Mesodermal cell (in vitro differentiated cells): ENCODE measurements at regions not wholly inside any gene's neighbourhood (a gene's known extent, or its start where the extent isn't known, plus 50 kb on each side); places are given as distances from the start of the nearest gene placed in this dataset.
"Not testable (repeated sequence)": the region's sequence is repeated elsewhere in the genome, so short reads cannot be mapped to it uniquely, and the experiment has no call there.

Experiments
- H3K27ac ChIP-seq: 2 replicates; pipeline ENCODE4 v1.7.0; 2013; ENCODE audit warnings: mild to moderate bottlenecking, low read depth, low read length, moderate library complexity; ENCODE audit not compliant: severe bottlenecking
- H3K36me3 ChIP-seq: 2 replicates; pipeline ENCODE4 v1.7.1; 2013; ENCODE audit warnings: mild to moderate bottlenecking, low read length, moderate library complexity; ENCODE audit not compliant: control insufficient read depth, insufficient read depth
- H3K4me1 ChIP-seq: one replicate; pipeline ENCODE4 v1.7.1; 2013; ENCODE audit warnings: mild to moderate bottlenecking, low read length; ENCODE audit not compliant: insufficient read depth, control insufficient read depth, poor library complexity, severe bottlenecking
- H3K4me3 ChIP-seq: 2 replicates; pipeline ENCODE4 v1.7.0; 2013; ENCODE audit warnings: low read length, control low read depth, mild to moderate bottlenecking; ENCODE audit not compliant: insufficient read depth, poor library complexity, severe bottlenecking; ENCODE audit errors: extremely low read depth
- H3K9me3 ChIP-seq: 2 replicates; pipeline ENCODE4 v1.7.1; 2013; ENCODE audit warnings: mild to moderate bottlenecking, low read length, moderate library complexity; ENCODE audit not compliant: control insufficient read depth
- WGBS, 2 experiments: methylation state at CpG; one replicate each; pipeline ENCODE4 v1.1.5; 2013; ENCODE audit warnings: missing lambda C conversion rate in 2 of 2; ENCODE audit not compliant: insufficient coverage in 2 of 2; 5-methylcytosine and 5-hydroxymethylcytosine counted together

GRCh38 chr2:2464094-2464493 is 133.0 kb upstream of the MYT1L start:
- Histone ChIP-seq H3K9me3 (no peaks in the 10 kb centered on the region), H3K4me3 (no peak overlapping the region), H3K27ac (no peak overlapping the region), H3K36me3 (no peaks in the 10 kb centered on the region), H3K4me1 (no peaks in the 10 kb centered on the region)
- WGBS, 2 experiments = 89 to 93% methylated on average over 11 of the region's 12 CpGs

- no peaks in the 10 kb centered on the region for H3K4me1 ChIP-seq
- H3K9me3 ChIP-seq = peaks cover 5% of the 10 kb centered on the region
- H3K27ac ChIP-seq = no peak overlapping the region
- WGBS, 2 experiments = 88 to 93% methylated on average over 4 to 5 of the region's 7 CpGs
- no peaks in the 10 kb centered on the region for H3K36me3 ChIP-seq
- H3K4me3 ChIP-seq = no peak overlapping the region
These were observed 125.6 kb upstream of the MYT1L start for GRCh38 chr2:2456721-2457120.

- Histone ChIP-seq H3K9me3 (peaks cover 5% of the 10 kb centered on the region), H3K4me1 (no peaks in the 10 kb centered on the region), H3K36me3 (no peaks in the 10 kb centered on the region), H3K4me3 (no peak overlapping the region), H3K27ac (no peak overlapping the region)
- WGBS, 2 experiments = 80% methylated on average over 2 of the region's 6 CpGs; no CpG with 5 or more reads in 1 of the 2 experiments
These were observed 124.1 kb upstream of the MYT1L start for GRCh38 chr2:2455151-2455550.

- Histone ChIP-seq H3K27ac (peak overlapping the region; percentile 16), H3K4me1 (no peaks in the 10 kb centered on the region), H3K9me3 (peaks cover 5% of the 10 kb centered on the region), H3K36me3 (no peaks in the 10 kb centered on the region), H3K4me3 (no peak overlapping the region)
- whole genome bisulfite sequencing, 2 experiments = 77 to 100% methylated on average over 2 to 4 of the region's 4 CpGs
These were observed 121.9 kb upstream of the MYT1L start for GRCh38 chr2:2452961-2453360.

GRCh38 chr2:2451275-2451674 is 120.2 kb upstream of the MYT1L start:
- H3K4me3 ChIP-seq, H3K4me1 ChIP-seq, H3K27ac ChIP-seq, H3K9me3 ChIP-seq, H3K36me3 ChIP-seq: not testable (repeated sequence)
- 80 to 90% methylated on average over 1 to 2 of the region's 4 CpGs for WGBS, 2 experiments

- Histone ChIP-seq H3K4me1 (no peaks in the 10 kb centered on the region), H3K27ac (no peak overlapping the region), H3K4me3 (no peak overlapping the region), H3K9me3 (peaks cover 5% of the 10 kb centered on the region), H3K36me3 (no peaks in the 10 kb centered on the region)
- WGBS, 2 experiments = 86 to 100% methylated on average over 1 to 2 of the region's 4 CpGs
These were observed 117.1 kb upstream of the MYT1L start for GRCh38 chr2:2448178-2448577.

- WGBS, 2 experiments = 63% methylated on average over 2 of the region's 5 CpGs; no CpG with 5 or more reads in 1 of the 2 experiments
These were observed 91.5 kb upstream of the MYT1L start for GRCh38 chr2:2422621-2423020.

GRCh38 chr2:2413525-2413924 is 82.5 kb upstream of the MYT1L start:
- no peaks in the 10 kb centered on the region for H3K4me1 ChIP-seq
- WGBS, 2 experiments = no CpG with 5 or more reads among the region's 2 CpGs
- no peak overlapping the region for H3K4me3 ChIP-seq
- no peaks in the 10 kb centered on the region for H3K36me3 ChIP-seq
- no peak overlapping the region for H3K27ac ChIP-seq
- H3K9me3 ChIP-seq = no peaks in the 10 kb centered on the region

More at GRCh38 chr2:2422621-2423020, 91.5 kb upstream of the MYT1L start:
- no peaks in the 10 kb centered on the region for H3K9me3 ChIP-seq
- H3K4me3 ChIP-seq = no peak overlapping the region
- no peak overlapping the region for H3K27ac ChIP-seq
- H3K36me3 ChIP-seq = no peaks in the 10 kb centered on the region
- no peaks in the 10 kb centered on the region for H3K4me1 ChIP-seq

- Histone ChIP-seq H3K4me3 (no peak overlapping the region), H3K36me3 (no peaks in the 10 kb centered on the region), H3K4me1 (no peaks in the 10 kb centered on the region), H3K9me3 (peaks cover 4% of the 10 kb centered on the region), H3K27ac (no peak overlapping the region)
- 94 to 95% methylated on average over 7 to 8 of the region's 10 CpGs for WGBS, 2 experiments
These were observed 79.9 kb upstream of the MYT1L start for GRCh38 chr2:2410987-2411386.

- no peaks in the 10 kb centered on the region for H3K36me3 ChIP-seq
- no peak overlapping the region for H3K27ac ChIP-seq
- 87 to 89% methylated on average over 2 of the region's 2 CpGs for WGBS, 2 experiments
- H3K4me3 ChIP-seq = no peak overlapping the region
- H3K4me1 ChIP-seq = no peaks in the 10 kb centered on the region
- peaks cover 4% of the 10 kb centered on the region for H3K9me3 ChIP-seq
These were observed 78.4 kb upstream of the MYT1L start for GRCh38 chr2:2409481-2409880.

- no peak overlapping the region for H3K27ac ChIP-seq
- no peaks in the 10 kb centered on the region for H3K4me1 ChIP-seq
- H3K9me3 ChIP-seq = peaks cover 4% of the 10 kb centered on the region
- no peaks in the 10 kb centered on the region for H3K36me3 ChIP-seq
- no peak overlapping the region for H3K4me3 ChIP-seq
- no CpG with 5 or more reads among the region's 1 CpG for WGBS, 2 experiments
These were observed 74.7 kb upstream of the MYT1L start for GRCh38 chr2:2405780-2406179.
